Osteocyte (in vitro differentiated cells): ENCODE measurements at regions not wholly inside any gene's neighbourhood (a gene's known extent, or its start where the extent isn't known, plus 50 kb on each side); places are given as distances from the start of the nearest gene placed in this dataset.
A peak's percentile ranks its signal among the peaks of the same experiment; 100 is the strongest.

ENCODE experiments used
- DNase-seq: peaks from one replicate; pipeline ENCODE4 v3.0.0; 2021; ENCODE audit warnings: mixed read lengths; ENCODE audit not compliant: unreplicated experiment; ENCODE audit errors: extremely low spot score
- H3K27ac Mint-ChIP-seq: one replicate; pipeline ENCODE4 v1.8.0; 2021; ENCODE audit warnings: mild to moderate bottlenecking, mixed read lengths; ENCODE audit not compliant: unreplicated experiment
- H3K27me3 Mint-ChIP-seq: one replicate; pipeline ENCODE4 v1.8.0; 2021; ENCODE audit warnings: mixed read lengths; ENCODE audit not compliant: unreplicated experiment
- H3K36me3 Mint-ChIP-seq: one replicate; pipeline ENCODE4 v1.8.0; 2021; ENCODE audit warnings: mixed read lengths; ENCODE audit not compliant: unreplicated experiment
- H3K4me1 Mint-ChIP-seq: one replicate; pipeline ENCODE4 v1.8.0; 2021; ENCODE audit warnings: mixed read lengths; ENCODE audit not compliant: unreplicated experiment
- H3K4me3 Mint-ChIP-seq: one replicate; pipeline ENCODE4 v1.8.0; 2021; ENCODE audit warnings: mild to moderate bottlenecking, moderate library complexity, mixed read lengths; ENCODE audit not compliant: unreplicated experiment
- H3K9me3 Mint-ChIP-seq: one replicate; pipeline ENCODE4 v1.8.0; 2021; ENCODE audit warnings: mixed read lengths; ENCODE audit not compliant: unreplicated experiment
- CTCF ChIP-seq: fragments of 200-600 bp; sonication (generic); IDR thresholded peaks from 2 replicates; pipeline ENCODE4 v1.5.0; 2021; ENCODE audit warnings: antibody characterized with exemption, mild to moderate bottlenecking, moderate library complexity

GRCh38 chr10:124267911-124268549 lies 150.7 kb downstream of the OAT start:
- Mint-ChIP-seq H3K27me3 (peaks cover 25% of the 10 kb centered on the region), H3K36me3 (peaks cover 3% of the 10 kb centered on the region), H3K4me1 (peaks cover 5% of the 10 kb centered on the region), H3K27ac (peak overlapping the region; percentile 15), H3K9me3 (peaks cover 16% of the 10 kb centered on the region), H3K4me3 (no peak overlapping the region)
- no peak for DNase-seq
- no peak for TF ChIP-seq CTCF

DNA sequence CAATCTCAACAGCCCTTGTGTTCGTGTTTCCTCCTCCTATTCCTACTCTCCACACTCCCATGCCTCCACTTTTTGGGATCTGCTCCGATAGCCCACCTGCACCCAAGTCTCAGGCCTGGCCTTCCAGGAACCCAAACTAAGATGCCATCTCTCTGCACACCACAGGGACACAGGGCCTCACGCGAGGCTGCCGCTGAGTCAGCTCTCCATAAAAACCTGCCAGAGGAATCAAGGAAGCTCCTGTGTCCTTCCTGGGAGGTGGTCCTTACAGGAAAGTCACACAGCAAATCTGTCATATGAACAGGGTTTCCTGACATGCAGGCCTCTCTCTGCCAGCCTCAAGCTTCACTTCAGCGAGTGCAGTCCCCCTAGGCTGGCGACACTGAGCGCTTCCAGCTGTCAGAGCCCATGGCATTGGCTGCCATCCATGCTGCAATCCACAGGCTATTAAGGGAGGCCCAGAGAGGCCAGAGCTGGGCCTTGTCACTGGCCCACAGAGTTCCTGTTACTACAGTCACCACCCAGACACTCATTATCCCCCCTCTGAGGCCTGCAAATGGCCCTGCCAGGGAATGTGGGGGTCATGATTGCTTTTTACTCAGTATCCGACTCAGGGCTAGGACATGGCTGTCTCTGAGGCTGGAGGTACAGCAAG lies 151.4 kb downstream of the OAT start:
- no peak for TF ChIP-seq CTCF
- Mint-ChIP-seq H3K9me3 (peaks cover 12% of the 10 kb centered on the region), H3K4me3 (no peak overlapping the region), H3K4me1 (peaks cover 5% of the 10 kb centered on the region), H3K27me3 (peaks cover 25% of the 10 kb centered on the region), H3K27ac (peak overlapping the region; percentile 15), H3K36me3 (peaks cover 2% of the 10 kb centered on the region)
- DNase-seq = no peak

GRCh38 chr10:124266468-124267230 lies 152.1 kb downstream of the OAT start:
- Mint-ChIP-seq H3K27me3 (peaks cover 25% of the 10 kb centered on the region), H3K27ac (peak overlapping the region; percentile 27), H3K4me3 (no peak overlapping the region), H3K9me3 (peaks cover 5% of the 10 kb centered on the region), H3K4me1 (peaks cover 5% of the 10 kb centered on the region), H3K36me3 (no peaks in the 10 kb centered on the region)
- TF ChIP-seq CTCF = no peak
- DNase-seq = no peak

DNA sequence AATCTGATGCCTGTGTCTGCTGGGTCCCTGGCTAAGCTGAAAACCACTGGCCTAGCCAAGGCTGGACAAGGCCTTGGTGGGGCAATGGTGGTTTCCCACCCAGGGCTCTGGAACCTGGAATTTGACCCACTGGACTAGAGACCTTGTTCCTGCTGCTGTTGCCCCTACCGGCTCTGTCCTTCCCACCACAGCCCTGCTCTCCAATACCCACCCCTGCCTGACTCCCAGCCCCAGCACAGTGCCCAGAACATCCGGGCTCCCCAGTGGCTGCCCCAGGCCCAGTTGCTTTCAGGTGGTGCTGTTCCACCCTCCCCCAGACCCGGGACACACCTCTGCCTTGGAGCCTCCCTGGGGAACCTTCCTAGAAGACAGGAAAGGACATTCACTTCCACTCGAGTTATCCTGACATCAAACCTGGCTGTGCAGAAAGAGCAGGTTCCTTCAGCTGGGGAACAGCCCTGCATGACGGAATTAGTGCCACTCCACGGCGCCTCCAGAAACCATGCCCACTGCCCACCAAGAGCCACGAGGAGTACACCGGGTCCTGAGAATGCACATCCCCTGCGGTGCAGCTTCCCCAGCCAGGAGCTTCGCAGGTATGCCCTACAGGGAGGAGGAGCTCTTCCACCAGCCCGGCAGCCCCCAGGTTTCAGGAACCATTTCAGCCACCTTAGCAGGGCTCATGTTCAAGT lies 152.8 kb downstream of the OAT start:
- peaks cover 5% of the 10 kb centered on the region for H3K4me1 Mint-ChIP-seq
- no peak for TF ChIP-seq CTCF
- no peak for DNase-seq
- no peak overlapping the region for H3K27ac Mint-ChIP-seq
- no peaks in the 10 kb centered on the region for H3K9me3 Mint-ChIP-seq
- no peaks in the 10 kb centered on the region for H3K36me3 Mint-ChIP-seq
- H3K27me3 Mint-ChIP-seq = peaks cover 26% of the 10 kb centered on the region
- no peak overlapping the region for H3K4me3 Mint-ChIP-seq

DNA sequence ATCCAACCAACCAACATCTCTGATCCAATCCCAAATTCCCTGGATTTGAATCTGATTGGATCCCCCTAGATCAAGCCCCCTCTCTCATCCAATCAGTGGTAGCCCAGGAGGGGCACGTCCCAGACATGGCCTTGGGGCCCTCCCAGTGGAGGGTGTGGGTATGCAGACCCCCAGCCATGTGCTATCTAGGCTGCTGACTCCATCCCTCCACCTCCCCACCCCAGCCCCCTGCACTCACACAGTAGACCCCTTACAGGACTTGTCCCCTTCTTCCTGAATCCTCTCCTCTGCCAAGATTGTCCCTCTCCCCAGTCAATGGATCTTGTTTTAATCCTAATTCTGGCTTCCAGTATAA lies 153.4 kb downstream of the OAT start:
- Mint-ChIP-seq H3K4me1 (peaks cover 5% of the 10 kb centered on the region), H3K36me3 (no peaks in the 10 kb centered on the region), H3K4me3 (no peak overlapping the region), H3K9me3 (no peaks in the 10 kb centered on the region), H3K27ac (no peak overlapping the region), H3K27me3 (peaks cover 26% of the 10 kb centered on the region)
- no peak for DNase-seq
- TF ChIP-seq CTCF = no peak
